ENCODE measurements at regions not wholly inside any gene's neighbourhood (a gene's known extent, or its start where the extent isn't known, plus 50 kb on each side); places are given as distances from the start of the nearest gene placed in this dataset.

- peaks cover 8% of the 10 kb centered on the region for H3K4me1 ChIP-seq (ENCODE audit: insufficient read depth, low read length)
- no peaks in the 10 kb centered on the region for H3K36me3 ChIP-seq (ENCODE audit: insufficient read depth, low read length)
- H3K9ac ChIP-seq (ENCODE audit: low read depth, low read length) = no peak overlapping the region
- H3K9me3 ChIP-seq (ENCODE audit: control insufficient read depth, insufficient read depth, low read length) = no peaks in the 10 kb centered on the region
Measured at GRCh38 chr1:234779160-234779538, 169.2 kb upstream of the IRF2BP2 start.

- peaks cover 8% of the 10 kb centered on the region for H3K4me1 ChIP-seq (ENCODE audit: insufficient read depth, low read length)
- no peaks in the 10 kb centered on the region for H3K9me3 ChIP-seq (ENCODE audit: control insufficient read depth, insufficient read depth, low read length)
- H3K9ac ChIP-seq (ENCODE audit: low read depth, low read length) = no peak overlapping the region
- no peaks in the 10 kb centered on the region for H3K36me3 ChIP-seq (ENCODE audit: insufficient read depth, low read length)
Measured at GRCh38 chr1:234778221-234779159, 168.5 kb upstream of the IRF2BP2 start.

- Histone ChIP-seq H3K4me1 (ENCODE audit: insufficient read depth, low read length) (peaks cover 4% of the 10 kb centered on the region), H3K36me3 (ENCODE audit: insufficient read depth, low read length) (no peaks in the 10 kb centered on the region), H3K9me3 (ENCODE audit: control insufficient read depth, insufficient read depth, low read length) (no peaks in the 10 kb centered on the region), H3K9ac (ENCODE audit: low read depth, low read length) (no peak overlapping the region)
Measured at GRCh38 chr1:234777856-234778220, 167.9 kb upstream of the IRF2BP2 start.

GRCh38 chr1:234776876-234777855 lies 167.2 kb upstream of the IRF2BP2 start:
- Histone ChIP-seq H3K36me3 (ENCODE audit: insufficient read depth, low read length) (no peaks in the 10 kb centered on the region), H3K4me1 (ENCODE audit: insufficient read depth, low read length) (peaks cover 10% of the 10 kb centered on the region), H3K9me3 (ENCODE audit: control insufficient read depth, insufficient read depth, low read length) (no peaks in the 10 kb centered on the region), H3K9ac (ENCODE audit: low read depth, low read length) (no peak overlapping the region)

GRCh38 chr1:234776256-234776875 lies 166.4 kb upstream of the IRF2BP2 start:
- Histone ChIP-seq H3K9ac (ENCODE audit: low read depth, low read length) (no peak overlapping the region), H3K4me1 (ENCODE audit: insufficient read depth, low read length) (peaks cover 18% of the 10 kb centered on the region), H3K9me3 (ENCODE audit: control insufficient read depth, insufficient read depth, low read length) (no peaks in the 10 kb centered on the region), H3K36me3 (ENCODE audit: insufficient read depth, low read length) (no peaks in the 10 kb centered on the region)

GRCh38 chr1:234775477-234776246 lies 165.7 kb upstream of the IRF2BP2 start:
- Histone ChIP-seq H3K9me3 (ENCODE audit: control insufficient read depth, insufficient read depth, low read length) (no peaks in the 10 kb centered on the region), H3K4me1 (ENCODE audit: insufficient read depth, low read length) (peaks cover 25% of the 10 kb centered on the region), H3K36me3 (ENCODE audit: insufficient read depth, low read length) (no peaks in the 10 kb centered on the region), H3K9ac (ENCODE audit: low read depth, low read length) (no peak overlapping the region)

GRCh38 chr1:234774971-234775370 lies 165.0 kb upstream of the IRF2BP2 start:
- H3K9me3 ChIP-seq (ENCODE audit: control insufficient read depth, insufficient read depth, low read length) = no peaks in the 10 kb centered on the region
- no peaks in the 10 kb centered on the region for H3K36me3 ChIP-seq (ENCODE audit: insufficient read depth, low read length)
- H3K9ac ChIP-seq (ENCODE audit: low read depth, low read length) = no peak overlapping the region
- peaks cover 28% of the 10 kb centered on the region for H3K4me1 ChIP-seq (ENCODE audit: insufficient read depth, low read length)

- Histone ChIP-seq H3K9me3 (ENCODE audit: control insufficient read depth, insufficient read depth, low read length) (no peaks in the 10 kb centered on the region), H3K4me1 (ENCODE audit: insufficient read depth, low read length) (peaks cover 32% of the 10 kb centered on the region), H3K36me3 (ENCODE audit: insufficient read depth, low read length) (no peaks in the 10 kb centered on the region), H3K9ac (ENCODE audit: low read depth, low read length) (no peak overlapping the region)
Measured at GRCh38 chr1:234773936-234774677, 164.1 kb upstream of the IRF2BP2 start.

- Histone ChIP-seq H3K9me3 (ENCODE audit: control insufficient read depth, insufficient read depth, low read length) (no peaks in the 10 kb centered on the region), H3K36me3 (ENCODE audit: insufficient read depth, low read length) (no peaks in the 10 kb centered on the region), H3K9ac (ENCODE audit: low read depth, low read length) (peak overlapping the region; percentile 2; the same call in 1 of the 2 replicates), H3K4me1 (ENCODE audit: insufficient read depth, low read length) (peaks cover 32% of the 10 kb centered on the region)
Measured at GRCh38 chr1:234772345-234773147, 162.6 kb upstream of the IRF2BP2 start.

GRCh38 chr1:234771642-234772344 lies 161.8 kb upstream of the IRF2BP2 start:
- Histone ChIP-seq H3K9ac (ENCODE audit: low read depth, low read length) (peak overlapping the region; percentile 2; the same call in 1 of the 2 replicates), H3K36me3 (ENCODE audit: insufficient read depth, low read length) (no peaks in the 10 kb centered on the region), H3K4me1 (ENCODE audit: insufficient read depth, low read length) (peaks cover 32% of the 10 kb centered on the region), H3K9me3 (ENCODE audit: control insufficient read depth, insufficient read depth, low read length) (no peaks in the 10 kb centered on the region)

- H3K4me1 ChIP-seq (ENCODE audit: insufficient read depth, low read length) = peaks cover 32% of the 10 kb centered on the region
- H3K9ac ChIP-seq (ENCODE audit: low read depth, low read length) = no peak overlapping the region
- H3K36me3 ChIP-seq (ENCODE audit: insufficient read depth, low read length) = no peaks in the 10 kb centered on the region
- H3K9me3 ChIP-seq (ENCODE audit: control insufficient read depth, insufficient read depth, low read length) = no peaks in the 10 kb centered on the region
Measured at GRCh38 chr1:234770924-234771540, 161.1 kb upstream of the IRF2BP2 start.
